Activated CD4-positive, alpha-beta T cell treated with anti-CD3 and anti-CD28 coated beads for 4 hours (primary cell): ENCODE measurements at regions not wholly inside any gene's neighbourhood (a gene's known extent, or its start where the extent isn't known, plus 50 kb on each side); places are given as distances from the start of the nearest gene placed in this dataset.
"Not testable (repeated sequence)": the region's sequence is repeated elsewhere in the genome, so short reads cannot be mapped to it uniquely, and the experiment has no call there.

ENCODE experiments used
- DNase-seq, 2 donors: peaks; one replicate each; pipeline ENCODE4 v3.0.0-alpha.2; 2020

GRCh38 chr13:66152596-66152995 lies 1077.5 kb downstream of the PCDH9 start:
- no peak for DNase-seq

GRCh38 chr13:66144357-66144756 lies 1085.8 kb downstream of the PCDH9 start:
- DNase-seq: not testable (repeated sequence)

- no peak for DNase-seq
These were observed 1090.4 kb downstream of the PCDH9 start for GRCh38 chr13:66139701-66140100.

GRCh38 chr13:66139250-66139649 lies 1090.9 kb downstream of the PCDH9 start:
- no peak for DNase-seq

- no peak for DNase-seq
These were observed 1091.8 kb downstream of the PCDH9 start for GRCh38 chr13:66138172-66138811.

GRCh38 chr13:66137384-66137783 lies 1092.8 kb downstream of the PCDH9 start:
- no peak for DNase-seq

- no peak for DNase-seq
These were observed 1101.4 kb downstream of the PCDH9 start for GRCh38 chr13:66128692-66129269.

GRCh38 chr13:66128201-66128600 lies 1101.9 kb downstream of the PCDH9 start:
- no peak for DNase-seq

- DNase-seq: no peak
These were observed 1112.6 kb downstream of the PCDH9 start for GRCh38 chr13:66117563-66117962.

- DNase-seq: no peak
These were observed 1116.1 kb downstream of the PCDH9 start for GRCh38 chr13:66113882-66114526.

GRCh38 chr13:66111628-66112027 lies 1118.5 kb downstream of the PCDH9 start:
- DNase-seq: no peak

GRCh38 chr13:66106246-66106645 lies 1123.9 kb downstream of the PCDH9 start:
- no peak for DNase-seq

GRCh38 chr13:66102864-66103263 lies 1127.3 kb downstream of the PCDH9 start:
- no peak for DNase-seq

- DNase-seq: no peak
These were observed 1130.3 kb downstream of the PCDH9 start for GRCh38 chr13:66099825-66100224.

- no peak for DNase-seq
These were observed 1131.1 kb downstream of the PCDH9 start for GRCh38 chr13:66098931-66099628.

- DNase-seq: no peak
These were observed 1140.4 kb downstream of the PCDH9 start for GRCh38 chr13:66089711-66090110.

- no peak for DNase-seq
These were observed 1142.8 kb downstream of the PCDH9 start for GRCh38 chr13:66087269-66087710.

- DNase-seq: no peak
These were observed 1152.9 kb downstream of the PCDH9 start for GRCh38 chr13:66077132-66077689.

- no peak for DNase-seq
These were observed 1153.7 kb downstream of the PCDH9 start for GRCh38 chr13:66076417-66076816.

- no peak for DNase-seq
These were observed 1156.0 kb downstream of the PCDH9 start for GRCh38 chr13:66074018-66074615.

GRCh38 chr13:66072097-66072496 lies 1158.0 kb downstream of the PCDH9 start:
- DNase-seq: not testable (repeated sequence)

GRCh38 chr13:66071608-66072007 lies 1158.5 kb downstream of the PCDH9 start:
- no peak for DNase-seq

GRCh38 chr13:66071029-66071428 lies 1159.1 kb downstream of the PCDH9 start:
- DNase-seq: no peak
